ENCODE measurements at regions not wholly inside any gene's neighbourhood (a gene's known extent, or its start where the extent isn't known, plus 50 kb on each side); places are given as distances from the start of the nearest gene placed in this dataset.

GRCh38 chrX:51437521-51437920, 58.9 kb downstream of the NUDT11 start:
- CTCF ChIA-PET: no interaction called here
- Mint-ChIP-seq H3K27me3 (peaks cover 2% of the 10 kb centered on the region), H3K9me3 (no peaks in the 10 kb centered on the region), H3K4me3 (no peak overlapping the region), H3K36me3 (ENCODE audit: low read depth) (no peaks in the 10 kb centered on the region), H3K27ac (no peak overlapping the region), H3K4me1 (no peaks in the 10 kb centered on the region)
- DNase-seq: no peak
- POLR2A ChIA-PET: no interaction called here

GRCh38 chrX:51435101-51435500, 61.3 kb downstream of the NUDT11 start:
- H3K27ac Mint-ChIP-seq: no peak overlapping the region
- DNase-seq: no peak
- ChIA-PET CTCF (no interaction called here), POLR2A (no interaction called here)
- H3K4me3 Mint-ChIP-seq: no peak overlapping the region
- no peaks in the 10 kb centered on the region for H3K4me1 Mint-ChIP-seq
- H3K9me3 Mint-ChIP-seq: no peaks in the 10 kb centered on the region
- no peaks in the 10 kb centered on the region for H3K36me3 Mint-ChIP-seq (ENCODE audit: low read depth)
- H3K27me3 Mint-ChIP-seq: peaks cover 2% of the 10 kb centered on the region

DNA sequence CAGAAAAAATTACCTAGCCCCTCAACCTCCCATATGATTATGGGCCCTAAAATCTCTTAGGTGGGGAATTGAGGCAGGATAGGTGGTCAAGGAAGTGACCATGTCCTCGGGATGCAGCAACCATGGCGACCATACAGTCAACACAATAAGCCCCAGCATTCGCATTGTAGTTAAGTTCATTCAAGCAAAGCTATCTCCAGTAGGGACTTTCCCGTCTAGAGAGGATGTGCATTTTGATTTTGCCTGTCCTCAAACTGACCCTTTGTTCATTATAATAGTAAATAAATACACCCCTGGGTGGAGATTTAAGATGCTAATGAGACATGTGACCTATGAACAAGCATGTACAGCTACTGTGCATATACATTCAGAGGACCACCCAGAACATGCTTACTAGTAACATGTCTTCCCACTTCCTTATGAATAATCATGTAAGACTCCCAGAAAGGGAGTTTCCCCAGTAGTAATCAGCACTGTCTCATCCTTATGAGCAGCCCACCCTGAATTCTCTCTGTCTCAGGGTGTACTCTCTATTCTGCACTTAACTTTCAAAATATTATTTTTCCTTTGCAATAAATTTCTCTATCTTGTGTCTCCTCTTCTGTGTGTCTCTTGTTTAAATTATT, 74.3 kb downstream of the NUDT11 start:
- ChIA-PET CTCF (interaction anchor here (1.3 to 3.0 kb wide), 4 partner anchors 26 to 270 kb away, joined by 3 to 26 read pairs (median 6); no protein-coding TSS in a partner anchor), POLR2A (no interaction called here)
- Mint-ChIP-seq H3K4me3 (no peak overlapping the region), H3K9me3 (no peaks in the 10 kb centered on the region), H3K4me1 (no peaks in the 10 kb centered on the region), H3K27ac (no peak overlapping the region), H3K36me3 (ENCODE audit: low read depth) (no peaks in the 10 kb centered on the region), H3K27me3 (no peaks in the 10 kb centered on the region)
- no peak for DNase-seq

GRCh38 chrX:51420610-51421009, 75.8 kb downstream of the NUDT11 start:
- Mint-ChIP-seq H3K4me1 (no peaks in the 10 kb centered on the region), H3K36me3 (ENCODE audit: low read depth) (no peaks in the 10 kb centered on the region), H3K9me3 (no peaks in the 10 kb centered on the region), H3K27me3 (no peaks in the 10 kb centered on the region), H3K4me3 (no peak overlapping the region), H3K27ac (no peak overlapping the region)
- CTCF ChIA-PET: interaction anchor here (0.5 to 3.0 kb wide), 8 partner anchors 8 to 842 kb away, joined by 3 to 26 read pairs (median 4); no protein-coding TSS in a partner anchor
- no peak for DNase-seq
- POLR2A ChIA-PET: no interaction called here

DNA sequence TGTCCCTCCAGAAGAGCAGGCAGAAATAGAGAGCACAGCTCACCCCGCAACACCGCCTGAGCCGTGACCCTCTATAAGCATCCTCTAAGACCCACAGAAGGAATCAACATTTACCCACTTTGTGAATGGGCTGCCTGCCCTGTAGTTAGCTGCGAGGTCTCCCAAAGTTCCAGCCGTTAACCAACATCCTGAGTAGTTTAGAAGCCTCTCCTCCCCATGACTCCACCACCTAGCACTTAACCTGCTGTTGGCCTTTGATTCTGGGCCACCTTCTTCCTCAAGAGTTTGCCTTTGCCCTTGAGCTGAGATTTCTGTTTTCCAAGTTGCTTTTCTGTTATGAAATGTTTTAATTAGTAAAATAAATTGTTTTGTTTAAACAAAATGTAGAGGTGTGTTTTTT, 75.8 kb downstream of the NUDT10 start:
- H3K27me3 Mint-ChIP-seq: no peaks in the 10 kb centered on the region

DNA sequence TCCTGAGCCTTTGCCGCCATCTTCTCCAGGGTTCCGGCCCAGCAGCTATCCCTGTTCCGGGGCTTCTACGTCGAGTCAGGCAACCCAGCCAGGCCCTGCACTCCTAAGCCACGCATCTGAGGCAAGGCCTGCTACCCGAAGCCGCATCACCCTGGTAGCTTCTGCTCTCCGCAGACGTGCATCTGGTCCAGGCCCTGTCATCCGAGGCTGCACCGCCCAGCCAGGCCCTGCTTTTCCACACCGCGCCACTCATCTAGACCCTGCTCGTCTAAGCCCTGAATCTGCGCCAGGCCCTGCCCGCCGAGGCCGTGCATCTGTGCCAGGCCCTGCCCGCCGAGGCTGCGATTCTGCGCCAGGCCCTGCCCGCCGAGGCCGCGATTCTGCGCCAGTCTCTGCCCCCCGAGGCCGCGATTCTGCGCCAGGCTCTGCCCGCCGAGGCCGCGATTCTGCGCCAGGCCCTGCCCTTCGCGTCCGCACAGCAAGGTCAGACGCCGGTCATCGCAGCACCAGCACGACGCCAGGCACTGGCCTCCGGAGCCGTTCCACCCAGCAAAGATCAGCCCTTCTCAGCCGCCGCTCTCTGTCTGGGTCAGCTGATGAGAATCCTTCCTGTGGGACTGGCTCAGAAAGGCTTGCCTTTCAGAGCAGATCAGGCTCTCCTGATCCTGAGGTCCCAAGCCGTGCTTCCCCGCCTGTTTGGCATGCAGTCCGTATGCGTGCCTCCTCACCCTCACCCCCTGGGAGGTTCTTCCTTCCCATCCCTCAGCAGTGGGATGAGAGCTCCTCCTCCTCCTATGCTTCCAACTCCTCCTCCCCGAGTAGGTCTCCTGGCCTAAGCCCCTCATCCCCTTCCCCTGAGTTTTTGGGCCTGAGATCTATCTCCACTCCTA, 75.1 kb downstream of the NUDT10 start:
- H3K4me1 Mint-ChIP-seq: no peaks in the 10 kb centered on the region
- no peak overlapping the region for H3K27ac Mint-ChIP-seq
- POLR2A ChIA-PET: no interaction called here
- CTCF ChIA-PET: no interaction called here
- no peaks in the 10 kb centered on the region for H3K9me3 Mint-ChIP-seq
- DNase-seq: no peak
- H3K36me3 Mint-ChIP-seq (ENCODE audit: low read depth): no peaks in the 10 kb centered on the region
- no peak overlapping the region for H3K4me3 Mint-ChIP-seq
- H3K27me3 Mint-ChIP-seq: no peaks in the 10 kb centered on the region

More for the DNA sequence above, 75.8 kb downstream of the NUDT10 start:
- Mint-ChIP-seq H3K36me3 (ENCODE audit: low read depth) (no peaks in the 10 kb centered on the region), H3K4me1 (no peaks in the 10 kb centered on the region), H3K4me3 (no peak overlapping the region), H3K27ac (no peak overlapping the region), H3K9me3 (no peaks in the 10 kb centered on the region)
- POLR2A ChIA-PET: no interaction called here
- no peak for DNase-seq
- CTCF ChIA-PET: no interaction called here

DNA sequence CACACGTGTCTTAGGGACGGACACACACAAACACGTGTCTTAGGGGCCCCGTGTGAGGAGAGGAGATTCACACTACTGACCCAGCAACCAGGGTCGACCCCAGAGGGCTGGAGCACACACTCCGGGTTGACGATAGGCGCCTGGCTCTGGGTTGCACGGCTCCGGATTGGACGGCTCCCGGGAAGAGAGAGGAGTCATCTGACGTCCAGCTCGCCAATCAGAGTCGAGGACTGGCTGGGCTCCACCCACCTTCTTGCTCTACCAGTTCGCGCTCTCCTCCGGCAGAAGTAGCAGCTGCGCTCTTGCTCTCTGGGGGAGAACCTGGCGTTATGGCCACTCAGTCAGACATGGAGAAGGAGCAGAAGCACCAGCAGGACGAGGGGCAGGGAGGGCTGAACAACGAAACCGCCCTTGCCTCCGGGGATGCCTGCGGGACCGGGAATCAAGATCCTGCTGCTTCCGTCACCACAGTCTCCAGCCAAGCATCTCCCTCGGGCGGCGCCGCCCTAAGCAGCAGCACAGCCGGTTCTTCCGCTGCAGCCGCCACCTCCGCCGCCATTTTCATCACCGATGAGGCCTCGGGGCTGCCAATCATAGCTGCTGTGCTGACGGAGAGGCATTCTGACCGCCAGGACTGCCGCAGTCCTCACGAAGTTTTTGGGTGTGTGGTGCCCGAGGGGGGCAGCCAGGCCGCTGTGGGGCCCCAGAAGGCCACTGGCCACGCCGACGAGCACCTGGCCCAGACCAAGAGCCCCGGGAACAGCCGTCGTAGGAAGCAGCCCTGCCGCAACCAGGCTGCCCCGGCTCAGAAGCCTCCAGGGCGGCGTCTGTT, 74.3 kb downstream of the NUDT10 start:
- H3K27ac Mint-ChIP-seq: no peak overlapping the region
- no peaks in the 10 kb centered on the region for H3K36me3 Mint-ChIP-seq (ENCODE audit: low read depth)
- no peaks in the 10 kb centered on the region for H3K4me1 Mint-ChIP-seq
- H3K4me3 Mint-ChIP-seq: no peak overlapping the region
- no peaks in the 10 kb centered on the region for H3K9me3 Mint-ChIP-seq
- POLR2A ChIA-PET: no interaction called here
- no peaks in the 10 kb centered on the region for H3K27me3 Mint-ChIP-seq
- CTCF ChIA-PET: no interaction called here
- DNase-seq: no peak

GRCh38 chrX:51404445-51404844, 71.8 kb downstream of the NUDT10 start:
- POLR2A ChIA-PET: no interaction called here
- Mint-ChIP-seq H3K36me3 (ENCODE audit: low read depth) (no peaks in the 10 kb centered on the region), H3K9me3 (no peaks in the 10 kb centered on the region), H3K27ac (no peak overlapping the region), H3K27me3 (no peaks in the 10 kb centered on the region), H3K4me3 (no peak overlapping the region), H3K4me1 (no peaks in the 10 kb centered on the region)
- CTCF ChIA-PET: no interaction called here
- DNase-seq: no peak

DNA sequence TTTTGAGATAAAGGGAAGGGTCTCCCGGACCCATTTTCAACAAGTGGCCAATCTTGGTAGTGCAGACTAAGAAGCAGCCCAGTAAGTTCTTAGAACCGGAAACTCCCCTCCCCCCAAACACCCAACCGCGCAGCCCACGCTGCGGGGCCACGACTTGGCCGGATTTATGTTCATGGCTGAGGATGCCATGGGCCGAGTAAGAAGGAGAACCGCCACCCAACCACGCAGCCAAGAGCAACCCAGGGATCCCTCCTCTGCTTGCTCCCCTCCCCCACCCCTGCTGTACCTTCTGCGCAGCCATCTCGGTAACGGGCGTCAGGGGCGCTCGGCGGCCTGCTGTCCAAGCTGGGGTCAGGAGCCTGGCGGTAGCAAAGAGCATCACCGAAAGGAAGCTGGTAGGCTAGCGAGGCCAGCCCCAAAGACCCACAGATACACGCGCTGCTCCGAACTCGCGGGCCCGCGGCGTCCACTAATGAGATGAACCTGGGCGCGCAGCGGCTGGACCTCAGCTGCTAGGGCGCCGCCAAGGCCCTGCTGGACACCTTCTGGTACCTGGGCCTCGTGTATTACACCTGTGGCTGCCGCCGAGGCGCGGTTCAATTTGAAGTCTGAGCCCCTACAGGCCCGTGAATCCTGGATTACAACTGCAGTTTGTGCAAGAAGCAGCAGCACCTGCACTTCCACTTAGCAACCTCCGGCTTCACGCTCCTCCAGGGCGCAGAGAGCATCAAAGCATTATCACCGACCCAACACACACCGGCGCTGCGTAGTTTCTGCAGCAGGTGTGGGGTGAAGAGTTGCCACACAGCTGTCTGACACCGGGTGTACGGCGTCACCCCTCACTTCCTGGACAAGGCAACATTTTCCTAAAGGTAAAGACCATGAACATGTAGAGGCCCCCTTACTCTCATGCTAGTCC, 63.4 kb downstream of the NUDT10 start:
- H3K27ac Mint-ChIP-seq: peak overlapping the region; percentile 63
- POLR2A ChIA-PET: no interaction called here
- CTCF ChIA-PET: interaction anchor here (1.7 kb wide), 1 partner anchor 25 kb away, joined by 5 read pairs; no protein-coding TSS in a partner anchor

GRCh38 chrX:51395480-51395809, 62.8 kb downstream of the NUDT10 start:
- H3K27me3 Mint-ChIP-seq: no peaks in the 10 kb centered on the region
- no peaks in the 10 kb centered on the region for H3K36me3 Mint-ChIP-seq (ENCODE audit: low read depth)
- ChIA-PET POLR2A (no interaction called here), CTCF (interaction anchor here (1.7 kb wide), 1 partner anchor 26 kb away, joined by 5 read pairs; no protein-coding TSS in a partner anchor)
- peak overlapping the region; percentile 77 for H3K4me3 Mint-ChIP-seq
- peaks cover 6% of the 10 kb centered on the region for H3K4me1 Mint-ChIP-seq
- DNase-seq: no peak
- H3K27ac Mint-ChIP-seq: no peak overlapping the region
- no peaks in the 10 kb centered on the region for H3K9me3 Mint-ChIP-seq

More for the DNA sequence above, 63.4 kb downstream of the NUDT10 start:
- peak; percentile 44 for DNase-seq
- no peaks in the 10 kb centered on the region for H3K27me3 Mint-ChIP-seq
- peak overlapping the region; percentile 77 for H3K4me3 Mint-ChIP-seq
- no peaks in the 10 kb centered on the region for H3K36me3 Mint-ChIP-seq (ENCODE audit: low read depth)
- peaks cover 6% of the 10 kb centered on the region for H3K4me1 Mint-ChIP-seq
- no peaks in the 10 kb centered on the region for H3K9me3 Mint-ChIP-seq

Data from activated CD4-positive, alpha-beta memory T cell treated with anti-CD3 and anti-CD28 coated beads, Interleukin-2, amount 10 ng/mL, durations not matched to agents 7 days and 5 days (primary cell).